HFF-Myc (cell line): ENCODE measurements at regions not wholly inside any gene's neighbourhood (a gene's known extent, or its start where the extent isn't known, plus 50 kb on each side); places are given as distances from the start of the nearest gene placed in this dataset.

Experiments
- DNase-seq: peaks from one replicate; pipeline ENCODE4 v3.0.0-alpha.2; 2011; ENCODE audit warnings: low read depth; ENCODE audit errors: extremely low read depth
- H3K4me3 ChIP-seq: replicated peaks from 2 replicates; pipeline ENCODE4 v1.5.1; 2011; ENCODE audit warnings: low read depth, mild to moderate bottlenecking, control low read depth, low read length
- CTCF ChIP-seq: IDR thresholded peaks from 2 replicates; pipeline ENCODE4 v1.5.1; 2012; ENCODE audit warnings: mild to moderate bottlenecking, low read depth, low read length, control low read depth; ENCODE audit errors: missing control alignments

- no peak for DNase-seq
- no peak overlapping the region for H3K4me3 ChIP-seq
- TF ChIP-seq CTCF = no peak
Observed at GRCh38 chr20:11378252-11378651, 539.4 kb upstream of the BTBD3 start.

- TF ChIP-seq CTCF = no peak
- no peak for DNase-seq
- H3K4me3 ChIP-seq = no peak overlapping the region
Observed at GRCh38 chr20:11379257-11380011, 538.3 kb upstream of the BTBD3 start.

GRCh38 chr20:11380283-11380682, 537.4 kb upstream of the BTBD3 start:
- TF ChIP-seq CTCF = no peak
- DNase-seq = no peak
- no peak overlapping the region for H3K4me3 ChIP-seq

GRCh38 chr20:11387189-11387754, 530.4 kb upstream of the BTBD3 start:
- TF ChIP-seq CTCF = no peak
- H3K4me3 ChIP-seq = no peak overlapping the region
- DNase-seq = peak; percentile 52

GRCh38 chr20:11389186-11389585, 528.5 kb upstream of the BTBD3 start:
- TF ChIP-seq CTCF = no peak
- H3K4me3 ChIP-seq = no peak overlapping the region

GRCh38 chr20:11391591-11391990, 526.1 kb upstream of the BTBD3 start:
- TF ChIP-seq CTCF = no peak
- no peak overlapping the region for H3K4me3 ChIP-seq
- no peak for DNase-seq

More at GRCh38 chr20:11389186-11389585, 528.5 kb upstream of the BTBD3 start:
- no peak for DNase-seq
